HG02798 (cell line): ENCODE measurements at regions not wholly inside any gene's neighbourhood (a gene's known extent, or its start where the extent isn't known, plus 50 kb on each side); places are given as distances from the start of the nearest gene placed in this dataset.
"Not testable (repeated sequence)": the region's sequence is repeated elsewhere in the genome, so short reads cannot be mapped to it uniquely, and the experiment has no call there.

ENCODE experiments used
- ATAC-seq: cut with Tn5 transposase; IDR thresholded peaks from one replicate; pipeline ENCODE4 v1.9.1; 2021; ENCODE audit warnings: mild to moderate bottlenecking; ENCODE audit not compliant: unreplicated experiment, poor library complexity

- no peak for ATAC-seq
These were observed 153.1 kb upstream of the ELL2 start for GRCh38 chr5:96114736-96115135.

DNA sequence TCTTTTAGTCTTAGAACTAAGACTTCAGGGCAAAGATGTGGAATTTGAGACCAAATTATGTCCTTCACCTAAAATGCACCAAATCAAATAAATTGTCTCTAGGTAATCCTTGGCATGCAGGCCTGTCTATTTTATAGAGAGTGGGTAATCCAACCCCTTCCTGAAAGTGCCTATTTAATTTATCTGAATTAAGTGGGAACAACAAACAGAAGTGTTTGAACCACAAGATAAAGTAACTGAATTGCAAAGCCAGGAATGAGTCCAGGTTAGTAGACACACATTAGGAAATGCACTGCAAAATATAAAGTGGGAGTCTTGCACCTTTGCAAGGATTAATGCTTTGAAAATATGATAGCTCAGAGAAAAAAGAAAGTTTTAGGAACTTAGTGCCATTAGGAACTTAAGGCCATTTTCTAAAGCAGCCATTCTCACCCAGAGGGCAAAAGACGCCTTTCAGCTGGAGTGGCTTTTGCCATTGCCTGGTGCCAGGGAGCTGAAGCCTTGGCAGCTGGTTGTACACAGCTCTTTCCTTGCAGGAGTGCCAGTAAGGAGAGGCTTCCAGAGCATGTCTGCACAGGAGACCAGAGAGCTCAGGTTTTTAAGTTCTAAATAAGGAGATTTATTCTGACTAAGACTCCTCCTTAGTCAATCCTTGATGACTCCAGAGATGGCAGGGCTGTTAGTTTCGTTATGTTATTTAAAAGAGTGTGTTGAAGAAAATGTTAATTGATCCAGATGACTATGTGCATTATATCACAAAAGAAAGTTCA, 151.7 kb upstream of the ELL2 start:
- no peak for ATAC-seq

DNA sequence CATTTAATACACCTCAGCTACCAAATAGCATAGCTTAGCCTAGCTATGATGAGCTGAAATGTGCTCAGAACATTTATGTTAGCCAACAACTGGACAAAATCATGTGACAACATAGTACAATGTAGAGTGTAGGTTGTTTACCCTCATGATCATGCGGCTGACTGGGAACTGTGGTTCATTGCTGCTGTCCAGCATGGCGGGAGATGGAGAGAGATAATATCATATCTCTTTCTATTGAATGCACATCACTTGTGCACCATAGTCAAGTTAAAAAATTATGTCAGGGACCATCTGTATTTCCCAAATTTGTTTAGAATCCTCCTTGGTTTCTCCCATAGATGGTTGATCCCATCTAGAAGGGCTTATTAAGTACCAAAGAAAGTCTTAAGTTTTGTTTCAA, 151.1 kb upstream of the ELL2 start:
- ATAC-seq = no peak

DNA sequence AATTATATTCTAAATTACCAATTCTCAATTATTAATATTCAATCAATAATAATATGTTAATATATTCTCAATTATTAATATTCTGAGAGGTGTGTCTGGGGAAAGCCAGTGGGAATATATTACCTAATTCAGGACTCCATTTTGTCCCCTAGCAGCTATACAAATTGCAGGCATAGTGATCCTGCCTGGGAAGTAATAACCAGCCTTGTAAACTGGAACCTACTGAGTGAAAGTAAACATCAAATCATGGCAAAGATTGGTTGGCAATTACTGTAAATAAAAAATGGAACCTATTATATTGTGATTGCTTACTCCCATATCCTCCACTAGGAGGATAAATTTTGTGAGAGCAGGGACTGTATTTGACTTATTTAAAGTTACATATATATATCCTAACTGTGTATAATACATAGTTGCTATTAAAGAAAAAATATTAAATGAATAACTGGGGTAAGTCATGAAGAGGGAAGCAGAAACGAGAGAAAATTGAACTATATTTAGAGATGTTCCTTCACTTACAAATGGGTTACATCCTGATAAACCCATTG, 150.5 kb upstream of the ELL2 start:
- ATAC-seq = no peak

DNA sequence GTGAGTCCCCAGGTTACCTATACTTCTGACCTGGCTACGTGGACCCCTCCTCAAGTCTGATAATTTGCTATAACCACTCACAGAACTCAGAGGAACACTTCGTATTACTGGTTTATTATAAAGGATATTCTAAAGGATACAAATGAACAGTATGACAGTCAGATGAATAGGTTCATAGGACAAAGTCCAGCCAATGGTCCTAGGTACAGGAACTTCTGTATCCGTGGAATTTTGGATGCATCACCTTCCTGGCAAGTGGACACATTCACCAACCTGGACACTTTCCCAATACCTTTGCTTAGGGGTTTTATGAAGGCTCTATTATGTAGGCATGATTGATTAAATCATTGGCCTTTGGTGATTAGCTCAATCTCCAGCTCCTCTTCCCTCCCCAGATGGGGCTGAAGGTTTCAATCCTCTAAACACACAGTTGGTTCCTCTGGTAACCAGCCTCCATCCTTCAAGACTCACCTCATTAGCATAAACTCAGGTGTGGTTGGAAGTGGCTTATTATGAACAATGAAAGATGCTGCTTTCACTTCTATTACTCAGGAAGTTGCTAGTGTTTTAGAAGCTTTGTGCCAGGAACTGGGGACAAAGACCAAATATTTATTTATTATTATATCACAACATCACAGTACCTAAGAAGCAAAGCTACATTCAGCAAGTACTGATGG, 149.6 kb upstream of the ELL2 start:
- ATAC-seq = no peak

DNA sequence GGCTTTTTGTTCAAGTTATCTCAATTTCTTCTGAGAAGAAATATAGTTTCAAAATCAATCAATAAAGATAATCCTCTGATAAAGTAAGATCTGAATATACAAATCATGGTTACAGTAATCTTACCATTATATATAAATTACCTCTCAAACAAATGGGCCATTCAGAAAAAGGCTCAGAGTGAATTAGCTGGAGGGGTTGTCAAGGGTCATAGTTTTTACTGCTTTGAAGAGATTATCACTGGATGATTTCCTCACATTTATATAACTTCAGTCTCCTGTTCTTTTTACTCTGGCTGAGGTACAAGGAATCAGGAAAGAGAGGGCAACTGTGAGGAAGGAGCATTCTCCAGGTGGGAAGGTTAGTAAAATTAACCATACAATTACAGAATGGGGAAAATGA, 148.6 kb upstream of the ELL2 start:
- ATAC-seq = no peak

DNA sequence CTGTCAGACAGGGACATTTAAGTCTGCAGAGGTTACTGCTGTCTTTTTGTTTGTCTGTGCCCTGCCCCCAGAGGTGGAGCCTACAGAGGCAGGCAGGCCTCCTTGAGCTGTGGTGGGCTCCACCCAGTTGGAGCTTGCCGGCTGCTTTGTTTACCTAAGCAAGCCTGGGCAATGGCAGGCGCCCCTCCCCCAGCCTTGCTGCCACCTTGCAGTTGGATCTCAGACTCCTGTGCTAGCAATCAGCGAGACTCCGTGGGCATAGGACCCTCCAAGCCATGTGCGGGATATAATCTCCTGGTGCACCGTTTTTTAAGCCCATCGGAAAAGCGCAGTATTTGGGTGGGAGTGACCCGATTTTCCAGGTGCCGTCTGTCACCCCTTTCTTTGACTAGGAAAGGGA, 147.0 kb upstream of the ELL2 start:
- ATAC-seq = not testable (repeated sequence)

GRCh38 chr5:96103829-96104228, 142.2 kb upstream of the ELL2 start:
- not testable (repeated sequence) for ATAC-seq

DNA sequence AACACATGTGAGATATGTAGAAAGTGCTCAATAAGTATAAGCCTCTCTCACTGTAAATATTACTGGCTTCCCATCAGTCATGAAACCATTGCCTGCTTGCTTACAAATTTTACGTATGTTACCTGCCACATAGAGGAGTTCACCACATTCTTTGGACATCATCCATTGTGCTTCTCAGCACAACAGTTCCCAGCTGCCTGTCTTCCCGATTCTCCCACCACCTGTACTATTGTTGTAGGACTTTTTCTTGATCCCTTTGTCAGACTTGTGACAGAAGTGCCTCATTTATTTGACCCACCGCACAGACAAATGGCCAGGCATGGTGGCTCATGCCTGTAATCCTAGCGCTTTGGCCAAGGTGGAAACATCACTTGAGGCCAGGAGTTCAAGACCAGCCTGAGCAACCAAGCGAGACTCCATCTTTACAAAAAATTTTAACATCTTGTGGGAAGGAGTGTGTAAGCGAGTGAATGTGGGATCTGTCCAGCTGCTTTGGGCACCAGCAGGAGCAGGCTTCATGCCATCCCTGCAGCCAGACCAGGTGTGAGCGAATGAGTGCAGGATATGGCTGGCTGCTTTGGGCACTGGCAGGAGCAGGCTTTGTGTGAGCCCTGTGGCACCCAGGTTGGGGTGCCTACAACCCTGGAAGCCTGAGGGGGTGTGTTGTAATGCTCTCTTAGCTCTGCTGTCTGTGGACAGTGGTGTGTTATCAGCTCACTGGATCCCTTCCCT, 139.9 kb upstream of the ELL2 start:
- no peak for ATAC-seq

DNA sequence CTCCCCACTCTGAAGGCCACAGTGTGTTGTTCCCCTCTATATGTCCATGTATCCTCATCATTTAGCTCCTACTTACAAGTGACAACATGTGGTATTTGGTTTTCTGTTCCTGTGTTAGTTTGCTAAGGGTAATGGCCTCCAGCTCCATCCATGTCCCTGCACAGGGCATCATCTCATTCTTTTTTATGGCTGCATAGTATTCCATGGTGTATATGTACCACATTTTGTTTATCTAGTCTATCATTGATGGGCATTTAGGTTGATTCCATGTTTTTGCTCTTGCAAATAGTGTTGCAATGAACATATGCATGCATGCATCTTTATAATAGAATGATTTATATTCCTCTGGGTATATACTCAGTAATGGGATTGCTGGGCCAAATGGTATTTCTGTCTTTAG, 135.8 kb upstream of the ELL2 start:
- ATAC-seq = not testable (repeated sequence)

DNA sequence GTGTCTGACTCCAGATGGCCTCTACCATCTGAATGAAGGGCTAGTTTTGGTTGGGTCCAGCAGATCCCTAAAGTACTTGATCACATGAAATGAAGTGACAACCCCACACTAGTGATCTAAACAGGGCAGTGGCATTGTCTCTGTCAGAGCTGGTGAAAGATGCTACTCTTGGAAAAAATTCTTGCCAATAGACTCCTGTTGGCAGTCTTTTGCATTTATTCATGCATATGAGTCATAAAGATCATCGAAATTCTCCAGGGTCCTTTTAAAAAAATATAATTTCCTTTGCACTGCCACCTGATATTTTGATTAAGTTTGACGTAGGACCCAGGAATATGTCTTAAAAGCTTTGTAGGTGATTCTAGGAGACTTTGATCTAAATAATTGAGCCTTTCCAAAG, 135.1 kb upstream of the ELL2 start:
- ATAC-seq = no peak

DNA sequence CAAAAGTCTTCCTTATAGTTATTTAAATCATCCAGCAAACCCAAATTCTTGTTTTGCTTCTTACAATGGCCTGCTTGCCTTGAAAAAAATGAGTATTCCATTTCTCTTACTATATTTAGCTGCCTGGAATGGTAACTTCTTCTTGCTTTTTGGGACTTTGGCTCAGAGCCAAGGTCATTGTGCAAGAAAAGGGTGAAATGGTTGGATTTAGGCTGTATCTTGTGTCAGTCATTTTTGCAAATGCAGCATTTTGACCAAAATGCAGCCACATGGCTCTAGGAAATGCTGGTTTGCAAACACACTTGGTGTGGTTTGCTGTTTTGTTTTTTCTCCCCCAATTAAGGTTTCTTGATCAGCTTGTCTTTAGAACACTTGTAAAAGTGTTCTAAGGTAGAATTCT, 133.3 kb upstream of the ELL2 start:
- ATAC-seq = no peak

- no peak for ATAC-seq
These were observed 132.3 kb upstream of the ELL2 start for GRCh38 chr5:96093890-96094381.

GRCh38 chr5:96093340-96093739, 131.7 kb upstream of the ELL2 start:
- ATAC-seq = no peak

DNA sequence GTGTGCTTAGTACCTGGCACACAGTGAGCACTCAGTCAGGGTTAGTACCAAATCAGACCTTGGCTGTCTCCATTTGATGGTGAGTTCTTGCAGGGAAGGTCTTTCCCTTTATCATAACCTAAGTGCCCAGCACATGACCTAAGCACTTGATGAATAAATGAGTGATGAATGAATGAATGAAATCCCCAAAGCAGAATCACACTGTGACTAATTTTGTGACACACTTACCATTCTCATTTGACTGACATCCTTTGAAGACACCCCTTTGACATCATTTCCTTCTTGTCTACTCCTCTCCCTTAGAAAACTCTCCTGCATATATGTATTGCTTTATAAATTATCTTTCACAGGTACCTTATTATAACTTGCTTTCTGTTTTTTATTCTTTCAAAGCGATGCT, 130.2 kb upstream of the ELL2 start:
- no peak for ATAC-seq

DNA sequence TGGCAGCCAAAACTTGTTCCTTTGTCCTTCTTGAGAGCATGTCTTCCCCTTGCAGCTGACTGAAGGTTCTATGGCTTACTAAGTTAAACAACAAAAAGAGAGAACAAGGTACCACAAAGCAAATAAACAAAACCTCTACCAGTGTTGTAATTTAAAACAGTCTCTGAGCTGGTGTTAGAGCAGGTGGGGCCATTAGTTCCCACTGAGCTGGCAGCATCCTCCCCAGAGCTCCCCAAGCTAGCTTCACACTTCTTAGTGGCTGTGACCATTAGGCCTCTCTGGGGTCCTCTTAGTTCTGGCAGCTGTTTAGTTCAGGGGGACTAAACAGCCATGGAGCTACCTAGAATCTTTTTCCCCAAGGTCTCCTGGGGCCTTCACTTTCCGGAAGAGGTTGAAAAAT, 128.6 kb upstream of the ELL2 start:
- ATAC-seq = no peak

DNA sequence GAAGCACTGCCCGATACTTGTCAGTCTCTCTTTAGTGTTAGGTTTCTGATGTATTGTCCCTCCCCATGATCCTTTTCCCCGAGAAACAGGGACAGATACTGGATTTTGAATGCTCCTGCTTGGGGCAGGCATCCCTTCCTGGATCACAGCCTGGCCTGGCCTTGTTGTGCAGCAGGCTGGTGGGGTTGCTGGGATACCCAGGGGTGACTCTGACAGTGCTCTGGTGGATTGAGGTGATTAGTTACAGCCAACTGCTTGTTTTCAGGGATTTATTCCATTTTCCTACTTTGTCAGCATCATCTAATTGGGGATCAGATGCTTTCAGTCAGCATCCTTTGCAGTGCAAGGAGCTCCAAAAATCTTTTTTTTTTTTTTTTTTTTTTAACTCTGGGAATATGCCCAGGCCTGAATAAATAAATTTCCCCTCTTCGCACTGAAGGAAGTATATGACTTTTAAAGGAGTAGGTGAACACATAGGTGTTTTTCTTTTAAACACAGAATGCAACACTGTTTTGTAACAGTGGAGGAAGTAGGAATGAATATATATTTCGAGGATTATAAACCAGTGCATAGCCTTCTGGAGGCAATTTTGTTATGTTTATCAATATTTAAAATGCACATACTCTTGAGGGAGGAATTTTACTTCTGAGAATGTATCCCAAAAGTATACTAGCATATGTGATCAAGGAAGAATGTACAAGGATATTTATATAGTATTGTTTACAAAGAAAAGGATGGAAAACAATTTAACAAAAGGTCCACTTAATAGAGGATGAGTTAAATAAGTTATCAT, 127.3 kb upstream of the ELL2 start:
- no peak for ATAC-seq

DNA sequence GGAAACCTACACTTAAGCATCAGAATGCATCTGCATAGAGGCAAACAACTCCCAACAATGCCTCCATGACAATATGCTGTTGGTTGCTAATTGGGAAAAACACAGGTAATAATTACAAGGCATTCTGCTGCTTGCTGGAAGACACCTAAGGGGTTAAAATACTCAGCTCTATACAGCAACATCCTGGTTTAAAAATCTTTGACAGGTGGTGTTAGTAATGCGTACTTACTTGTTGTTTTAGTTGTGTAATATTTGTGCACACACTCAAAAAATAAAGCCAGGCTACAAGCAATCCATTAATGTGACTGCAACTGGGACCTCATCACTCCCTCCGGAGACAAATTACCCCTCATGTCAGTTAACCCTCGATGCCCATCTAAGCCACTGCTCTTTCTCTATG, 126.3 kb upstream of the ELL2 start:
- ATAC-seq = no peak

DNA sequence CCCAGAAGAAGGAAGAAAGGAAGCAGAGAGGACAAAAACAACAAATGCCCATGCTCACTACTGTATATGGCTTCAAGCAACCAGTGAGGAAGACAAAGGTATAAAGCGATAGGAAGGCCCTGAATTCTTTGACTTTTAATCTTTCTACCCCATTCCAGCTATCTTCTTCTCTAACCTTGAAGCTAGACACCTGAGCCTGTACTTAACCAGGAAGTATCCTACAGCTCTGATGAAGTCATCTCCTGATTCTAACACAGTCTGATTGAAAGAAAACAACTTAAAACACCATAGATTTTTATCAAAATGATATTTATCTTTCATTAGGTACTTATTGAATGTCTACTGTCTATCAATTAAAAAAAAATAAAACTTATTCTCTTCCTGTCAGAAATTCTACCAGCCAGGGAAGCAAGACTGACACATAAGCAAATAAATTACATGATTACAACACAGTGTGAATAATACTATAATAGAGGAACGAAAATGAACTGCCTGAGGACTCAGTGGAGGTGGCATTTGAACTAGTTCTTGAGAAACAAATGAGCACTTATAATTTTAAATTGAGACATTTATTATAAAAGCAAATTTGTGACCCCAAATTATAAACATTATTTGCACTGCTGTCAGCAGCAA, 123.3 kb upstream of the ELL2 start:
- ATAC-seq = no peak
